ENCODE measurements at regions not wholly inside any gene's neighbourhood (a gene's known extent, or its start where the extent isn't known, plus 50 kb on each side); places are given as distances from the start of the nearest gene placed in this dataset.

GRCh38 chr19:30712431-30713337 is 340.5 kb downstream of the ZNF536 start:
- H3K27ac ChIP-seq, result no peak overlapping the region
- no peak for TF ChIP-seq CTCF (conservative IDR thresholded peaks at IDR 0.05)

DNA sequence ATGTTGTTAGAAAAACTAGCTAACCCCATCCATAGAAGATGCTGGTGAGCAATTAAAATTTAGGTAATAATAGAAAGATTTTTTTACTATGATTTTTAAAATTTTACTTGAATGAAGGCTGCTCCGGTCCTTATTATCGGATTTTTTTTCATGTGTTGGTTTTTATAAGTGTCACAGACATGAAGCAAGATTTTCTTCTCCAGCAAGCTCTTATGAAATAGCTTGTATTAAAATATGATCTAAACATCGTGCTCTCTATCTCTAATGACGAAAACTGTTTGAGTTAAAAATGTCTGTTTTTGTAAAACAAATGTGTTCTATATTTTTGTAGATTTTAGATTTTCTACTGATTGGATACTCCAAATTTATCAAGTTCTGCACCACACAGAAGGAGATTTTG is 339.6 kb downstream of the ZNF536 start:
- no peak for TF ChIP-seq CTCF (conservative IDR thresholded peaks at IDR 0.05)
- no peak overlapping the region for H3K27ac ChIP-seq

GRCh38 chr19:30711296-30711695 is 339.1 kb downstream of the ZNF536 start:
- H3K27ac ChIP-seq, result no peak overlapping the region
- no peak for TF ChIP-seq CTCF (conservative IDR thresholded peaks at IDR 0.05)

- no peak overlapping the region for H3K27ac ChIP-seq
These were observed 338.5 kb downstream of the ZNF536 start for GRCh38 chr19:30710721-30711120.

DNA sequence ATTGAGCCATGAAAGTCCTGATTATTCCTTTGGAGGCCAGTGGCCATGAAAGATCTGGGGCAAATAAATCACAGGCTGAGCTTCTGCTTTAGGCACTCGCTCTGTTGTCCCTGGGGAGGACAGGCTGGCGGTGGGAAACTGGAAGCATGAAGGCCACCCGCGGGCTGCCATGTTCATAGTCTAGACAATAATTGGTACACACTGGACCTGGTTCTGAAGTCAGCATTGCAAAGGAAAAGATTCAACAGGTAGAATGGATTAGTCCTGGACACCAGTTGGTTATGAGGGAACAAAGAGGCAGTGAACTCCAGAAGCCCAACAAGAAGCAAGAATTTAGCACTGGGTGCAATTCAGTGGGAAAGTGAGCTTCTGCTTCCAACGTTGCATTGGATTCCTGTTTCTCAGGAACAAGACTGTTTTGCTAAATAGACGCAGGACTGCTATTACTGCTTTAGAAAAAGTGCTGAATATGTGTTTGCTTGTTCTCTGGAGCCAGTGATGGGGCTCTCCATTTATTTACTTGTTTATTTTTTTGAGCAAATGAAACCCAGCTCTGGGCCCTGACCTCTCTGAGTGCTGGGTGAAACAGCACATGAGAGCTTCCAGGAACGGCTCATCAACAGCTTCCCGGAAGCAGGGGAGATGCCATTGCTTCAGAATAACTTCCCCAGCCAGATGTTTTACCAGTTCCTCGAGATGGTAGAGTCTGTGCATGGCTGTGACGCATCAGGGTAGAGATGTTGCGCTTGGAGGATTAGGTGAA is 336.4 kb downstream of the ZNF536 start:
- TF ChIP-seq CTCF (conservative IDR thresholded peaks at IDR 0.05), result no peak
- H3K27ac ChIP-seq, result no peak overlapping the region

More at GRCh38 chr19:30710721-30711120, 338.5 kb downstream of the ZNF536 start:
- TF ChIP-seq CTCF (conservative IDR thresholded peaks at IDR 0.05), result no peak

DNA sequence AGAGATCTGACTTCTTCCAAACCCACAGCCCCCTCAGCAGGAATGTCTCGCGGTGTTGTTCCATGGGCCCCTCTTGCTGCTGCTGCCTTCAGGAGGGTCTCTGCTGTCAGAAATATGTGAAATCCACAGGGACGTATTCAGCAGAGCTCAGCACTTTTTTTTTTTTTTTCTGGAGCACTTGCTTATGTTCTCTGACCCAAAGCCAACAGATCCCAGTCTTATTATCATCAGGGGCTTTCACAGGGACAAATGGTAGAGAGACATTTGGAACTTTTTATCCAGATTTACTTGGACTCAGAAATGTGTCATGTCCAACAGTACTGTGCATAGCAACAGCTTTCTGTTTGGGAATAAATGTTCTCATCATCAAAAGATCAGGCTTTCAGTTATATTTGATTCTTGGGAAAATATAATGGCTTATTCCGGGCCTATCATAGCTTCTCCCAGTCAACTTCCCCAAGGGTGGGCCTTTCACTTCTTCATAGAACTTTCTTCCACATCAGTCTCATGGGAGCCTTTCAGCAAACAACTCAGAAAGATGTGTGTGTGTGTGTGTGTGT is 332.7 kb downstream of the ZNF536 start:
- no peak overlapping the region for H3K27ac ChIP-seq
- no peak for TF ChIP-seq CTCF (conservative IDR thresholded peaks at IDR 0.05)

DNA sequence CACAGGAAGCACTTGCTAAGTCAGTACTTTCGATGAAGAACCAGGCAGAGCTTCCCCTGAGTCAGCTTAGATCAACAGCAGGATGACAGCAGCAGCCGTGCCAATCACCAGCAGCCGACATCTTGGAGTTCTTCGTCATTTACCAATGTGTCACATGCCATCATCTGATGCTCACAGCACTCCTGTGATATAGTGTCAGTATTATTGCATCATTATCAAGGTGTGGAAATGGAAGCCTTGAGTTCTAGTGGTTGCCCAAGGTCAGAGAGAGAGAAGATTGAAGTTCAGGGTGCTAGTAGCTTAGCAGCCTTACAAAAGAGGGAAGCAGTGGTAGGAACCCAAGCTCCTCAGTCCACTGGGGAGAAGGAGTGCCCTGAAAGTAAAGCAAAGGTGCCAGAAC is 331.5 kb downstream of the ZNF536 start:
- no peak for TF ChIP-seq CTCF (conservative IDR thresholded peaks at IDR 0.05)
- no peak overlapping the region for H3K27ac ChIP-seq

All from VCaP (cell line).